Right ventricle myocardium inferior (tissue), 1 donor: ENCODE measurements at regions not wholly inside any gene's neighbourhood (a gene's known extent, or its start where the extent isn't known, plus 50 kb on each side); places are given as distances from the start of the nearest gene placed in this dataset.

Experiments used
- ATAC-seq: fragments of 200-7000 bp; cut with Tn5 transposase; one replicate; pipeline ENCODE4 v1.9.1; 2020; ENCODE audit warnings: mild to moderate bottlenecking, moderate library complexity
- DNase-seq: peaks from one replicate; pipeline ENCODE4 v3.0.0; 2021; ENCODE audit errors: missing footprints
- intact Hi-C: fragments of 100-400 bp; cut with DNase I; formaldehyde crosslinking; loops from one replicate; pipeline ENCODE4 v1.11.0; 2022
- donor health status: DM: no; HTN: yes; CAD: no; lungs with severe emphysema.

- intact Hi-C loops: no loop called here
- no peak for DNase-seq
- ATAC-seq: no peak
Measured at GRCh38 chr4:121277194-121278105, 103.4 kb downstream of the QRFPR start.

GRCh38 chr4:121273191-121273590 lies 107.6 kb downstream of the QRFPR start:
- intact Hi-C loops: no loop called here
- DNase-seq (no peak), ATAC-seq (no peak)

- no peak for DNase-seq
- ATAC-seq: no peak
- intact Hi-C loops: no loop called here
Measured at GRCh38 chr4:121272526-121272925, 108.3 kb downstream of the QRFPR start.

- DNase-seq: no peak
- intact Hi-C loops: no loop called here
- ATAC-seq: no peak
Measured at GRCh38 chr4:121270389-121270788, 106.3 kb upstream of the TNIP3 start.

GRCh38 chr4:121269001-121269400 lies 104.9 kb upstream of the TNIP3 start:
- no peak for DNase-seq
- ATAC-seq: no peak
- intact Hi-C loops: no loop called here

- ATAC-seq (no peak), DNase-seq (no peak)
- intact Hi-C loops: no loop called here
Measured at GRCh38 chr4:121266982-121267381, 102.9 kb upstream of the TNIP3 start.

- no peak for DNase-seq
- ATAC-seq: no peak
- intact Hi-C loops: no loop called here
Measured at GRCh38 chr4:121256887-121257466, 92.9 kb upstream of the TNIP3 start.

- intact Hi-C loops: no loop called here
- ATAC-seq: no peak
- DNase-seq: no peak
Measured at GRCh38 chr4:121255986-121256750, 92.0 kb upstream of the TNIP3 start.

- intact Hi-C loops: loop anchor here (2.0 kb wide), 2 partner anchors 59 to 1097 kb away; no protein-coding TSS in a partner anchor
- DNase-seq: no peak
- ATAC-seq: no peak
Measured at GRCh38 chr4:121253961-121254360, 89.8 kb upstream of the TNIP3 start.

GRCh38 chr4:121252224-121252806 lies 88.2 kb upstream of the TNIP3 start:
- ATAC-seq (peak; percentile 64), DNase-seq (peak; percentile 72)
- intact Hi-C loops: loop anchor here (2.0 kb wide), 2 partner anchors 58 to 1096 kb away; no protein-coding TSS in a partner anchor

- intact Hi-C loops: no loop called here
- ATAC-seq (no peak), DNase-seq (no peak)
Measured at GRCh38 chr4:121248747-121249146, 84.6 kb upstream of the TNIP3 start.

GRCh38 chr4:121246698-121247097 lies 82.6 kb upstream of the TNIP3 start:
- intact Hi-C loops: no loop called here
- no peak for DNase-seq
- ATAC-seq: no peak

- no peak for DNase-seq
- intact Hi-C loops: no loop called here
- ATAC-seq: no peak
Measured at GRCh38 chr4:121243485-121243884, 79.4 kb upstream of the TNIP3 start.

GRCh38 chr4:121242188-121242750 lies 78.1 kb upstream of the TNIP3 start:
- intact Hi-C loops: no loop called here
- no peak for ATAC-seq
- no peak for DNase-seq

GRCh38 chr4:121239951-121240350 lies 75.8 kb upstream of the TNIP3 start:
- DNase-seq (no peak), ATAC-seq (no peak)
- intact Hi-C loops: no loop called here

GRCh38 chr4:121238461-121238860 lies 74.3 kb upstream of the TNIP3 start:
- ATAC-seq (no peak), DNase-seq (no peak)
- intact Hi-C loops: no loop called here

GRCh38 chr4:121237069-121237399 lies 72.9 kb upstream of the TNIP3 start:
- ATAC-seq (no peak), DNase-seq (no peak)
- intact Hi-C loops: no loop called here

GRCh38 chr4:121236353-121237068 lies 72.4 kb upstream of the TNIP3 start:
- intact Hi-C loops: no loop called here
- DNase-seq (no peak), ATAC-seq (no peak)
